ENCODE measurements at regions not wholly inside any gene's neighbourhood (a gene's known extent, or its start where the extent isn't known, plus 50 kb on each side); places are given as distances from the start of the nearest gene placed in this dataset.
A peak's percentile ranks its signal among the peaks of the same experiment; 100 is the strongest.

- WGBS (ENCODE audit: insufficient coverage, insufficient replicate concordance, low lambda C conversion rate, missing lambda C conversion rate): 43% methylated on average over 4 of the region's 4 CpGs
- peak overlapping the region; percentile 2; the same call in 1 of the 2 replicates for H2AFZ ChIP-seq (ENCODE audit: control insufficient read depth, low read depth, low read length)
- 0 out of 2 replicates have a peak, but pooled peaks have one; percentile 14 for TF ChIP-seq CBFB (IDR thresholded peaks at IDR 0.05; ENCODE audit: low read depth)
- no peak for TF ChIP-seq SIX5 (IDR thresholded peaks at IDR 0.05; ENCODE audit: low read depth, low read length, severe bottlenecking)
- TF ChIP-seq RAD21 (IDR thresholded peaks at IDR 0.05; ENCODE audit: insufficient read depth, low read depth, low read length): peak; percentile 60
- peak; percentile 23; the same call in 1 of the 2 replicates for TF ChIP-seq EED (IDR thresholded peaks at IDR 0.05; ENCODE audit: low read depth)
- TF ChIP-seq E4F1 (IDR thresholded peaks at IDR 0.05; ENCODE audit: borderline replicate concordance, partially characterized antibody): no peak
- no peak for TF ChIP-seq KLF5 (IDR thresholded peaks at IDR 0.05; ENCODE audit: partially characterized antibody)
- TF ChIP-seq CBX5 (IDR thresholded peaks at IDR 0.05; ENCODE audit: low read depth): no peak
- peak; percentile 82 for TF ChIP-seq MLLT1 (IDR thresholded peaks at IDR 0.05)
- no peak for TF ChIP-seq YBX1 (IDR thresholded peaks at IDR 0.05)
- TF ChIP-seq SMC3 (IDR thresholded peaks at IDR 0.05; ENCODE audit: borderline replicate concordance, low read length): peak; percentile 43; the same call in 1 of the 2 replicates
- no peak for TF ChIP-seq E2F8 (IDR thresholded peaks at IDR 0.05; ENCODE audit: low read depth, partially characterized antibody)
- no peak for TF ChIP-seq SUZ12 (IDR thresholded peaks at IDR 0.05; ENCODE audit: unreplicated experiment)
- 0 out of 2 replicates have a peak, but pooled peaks have one; percentile 17 for TF ChIP-seq NBN (IDR thresholded peaks at IDR 0.05)
- TF ChIP-seq TAF1 (IDR thresholded peaks at IDR 0.05; ENCODE audit: borderline replicate concordance, low read depth, low read length): 0 out of 2 replicates have a peak, but pooled peaks have one; percentile 0
- peak; percentile 54; the same call in 1 of the 2 replicates for TF ChIP-seq SMAD5 (IDR thresholded peaks at IDR 0.05; ENCODE audit: low read depth)
- TF ChIP-seq POLR2AphosphoS5 (IDR thresholded peaks at IDR 0.05; ENCODE audit: low read length): peak; percentile 42
- TF ChIP-seq CHD2 (IDR thresholded peaks at IDR 0.05; ENCODE audit: borderline replicate concordance, low read depth, low read length): 0 out of 2 replicates have a peak, but pooled peaks have one; percentile 16
Measured at GRCh38 chr14:22474730-22475351, 114.2 kb downstream of the DAD1 start.

More at GRCh38 chr14:22474730-22475351, 114.2 kb downstream of the DAD1 start:
- Histone ChIP-seq H3K27me3 (replicated peaks in 1 of 2; ENCODE audit: control insufficient read depth in 2 of 2, insufficient read depth in 2 of 2, low read length in 1 of 2) (no peaks in the 10 kb centered on the region), H3K36me3 (ENCODE audit: control insufficient read depth in 2 of 2, insufficient read depth in 2 of 2, low read length in 1 of 2) (no peaks in the 10 kb centered on the region), H4K20me1 (ENCODE audit: control insufficient read depth, insufficient read depth) (no peaks in the 10 kb centered on the region), H3K9ac (ENCODE audit: control insufficient read depth, insufficient read depth, low read length) (peak overlapping the region; percentile 45), H3K27ac (ENCODE audit: control insufficient read depth, insufficient read depth) (peak overlapping the region; percentile 76), H3K4me3 (no peak overlapping the region), H3K79me2 (ENCODE audit: control insufficient read depth, insufficient read depth, low read length) (peaks cover 18% of the 10 kb centered on the region), H3K4me1 (ENCODE audit: control insufficient read depth, insufficient read depth, low read length) (peaks cover 66% of the 10 kb centered on the region), H3K4me2 (ENCODE audit: control insufficient read depth, insufficient read depth) (no peak overlapping the region; the same call in 1 of the 2 replicates), H3K9me3 (replicated peaks; ENCODE audit: control insufficient read depth, insufficient read depth, low read length) (no peaks in the 10 kb centered on the region)
- ChIA-PET CTCF (interaction anchor here (0.8 to 14.5 kb wide), 17 partner anchors 10 to 178 kb away, joined by 3 to 411 read pairs (median 9); no protein-coding TSS in a partner anchor), RAD21 (ENCODE audit: unreplicated experiment) (interaction anchor here (0.9 to 27.9 kb wide), 15 partner anchors 8 to 155 kb away, joined by 3 to 797 read pairs (median 33); no protein-coding TSS in a partner anchor), POLR2A (interaction anchor here (0.6 to 33.2 kb wide), 5 partner anchors 26 to 92 kb away, joined by 3 to 875 read pairs (median 7); no protein-coding TSS in a partner anchor), SMC1A (ENCODE audit: uncharacterized antibody, unreplicated experiment) (interaction anchor here (0.6 to 31.5 kb wide), 13 partner anchors 10 to 247 kb away, joined by 3 to 912 read pairs (median 5); no protein-coding TSS in a partner anchor)
- intact Hi-C loops (cut with micrococcal nuclease; ENCODE audit: unreplicated experiment): loop anchor here (10.0 kb wide), 1 partner anchor 250 kb away; no protein-coding TSS in a partner anchor
- FAIRE-seq: no peak
- ATAC-seq: peak; percentile 6; the same call in 2 of the 3 replicates
- BruUV-seq (replicated peaks): no TSS peak
- in situ Hi-C loops (cut with MboI): loop anchor here (5.0 kb wide), 2 partner anchors 83 to 158 kb away; no protein-coding TSS in a partner anchor
- no peak for DNase-seq (ENCODE audit: low read depth, low spot score)
